ENCODE measurements at regions not wholly inside any gene's neighbourhood (a gene's known extent, or its start where the extent isn't known, plus 50 kb on each side); places are given as distances from the start of the nearest gene placed in this dataset.

- TF ChIP-seq POLR2A (IDR thresholded peaks at IDR 0.05; ENCODE audit: low read depth, low read length) = no peak
- TF ChIP-seq CTCF (IDR thresholded peaks at IDR 0.05; ENCODE audit: extremely low read depth in 1 of 2, insufficient read depth in 1 of 2, low read depth in 1 of 2, low read length in 2 of 2) = no peak
- TF ChIP-seq POLR2AphosphoS5 (IDR thresholded peaks at IDR 0.05; ENCODE audit: insufficient read depth, low read depth, low read length) = no peak
- no peak for TF ChIP-seq GATA2 (IDR thresholded peaks at IDR 0.05; ENCODE audit: insufficient read depth, insufficient read length, low read depth, low read length)
- TF ChIP-seq FOS (IDR thresholded peaks at IDR 0.05; ENCODE audit: borderline replicate concordance, insufficient read depth, low read length) = no peak
- TF ChIP-seq JUN (IDR thresholded peaks at IDR 0.05; ENCODE audit: borderline replicate concordance, insufficient read depth, insufficient read length, low read depth) = no peak
- TF ChIP-seq MYC (IDR thresholded peaks at IDR 0.05; ENCODE audit: low read depth, low read length) = no peak
- TF ChIP-seq EZH2 (IDR thresholded peaks at IDR 0.05; ENCODE audit: borderline replicate concordance, low read depth, low read length, severe bottlenecking) = no peak
- no peak for TF ChIP-seq MAX (IDR thresholded peaks at IDR 0.05; ENCODE audit: insufficient read depth, insufficient read length)
Measured at GRCh38 chr13:86976521-86977324, 694.4 kb upstream of the SLITRK5 start.
